Kidney capillary endothelial cell (primary cell): ENCODE measurements at regions not wholly inside any gene's neighbourhood (a gene's known extent, or its start where the extent isn't known, plus 50 kb on each side); places are given as distances from the start of the nearest gene placed in this dataset.

ENCODE experiments used
- DNase-seq: peaks from one replicate; pipeline ENCODE4 v3.0.0-alpha.2; 2018; ENCODE audit warnings: low spot score

- no peak for DNase-seq
These were observed 411.3 kb downstream of the SPRY1 start for GRCh38 chr4:123807866-123808265.

GRCh38 chr4:123809864-123810263 lies 413.3 kb downstream of the SPRY1 start:
- DNase-seq, result no peak

GRCh38 chr4:123812066-123812390 lies 415.4 kb downstream of the SPRY1 start:
- DNase-seq, result no peak

- DNase-seq, result no peak
These were observed 417.3 kb downstream of the SPRY1 start for GRCh38 chr4:123813901-123814300.

GRCh38 chr4:123816462-123816861 lies 419.9 kb downstream of the SPRY1 start:
- no peak for DNase-seq

GRCh38 chr4:123817025-123817688 lies 420.6 kb downstream of the SPRY1 start:
- DNase-seq, result no peak

GRCh38 chr4:123819362-123820035 lies 422.9 kb downstream of the SPRY1 start:
- no peak for DNase-seq

- no peak for DNase-seq
These were observed 425.3 kb downstream of the SPRY1 start for GRCh38 chr4:123821861-123822260.

- no peak for DNase-seq
These were observed 425.8 kb downstream of the SPRY1 start for GRCh38 chr4:123822353-123822752.

- no peak for DNase-seq
These were observed 426.6 kb downstream of the SPRY1 start for GRCh38 chr4:123823244-123823643.

- no peak for DNase-seq
These were observed 427.9 kb downstream of the SPRY1 start for GRCh38 chr4:123824524-123824923.

- no peak for DNase-seq
These were observed 429.1 kb downstream of the SPRY1 start for GRCh38 chr4:123825596-123826291.

GRCh38 chr4:123826896-123827295 lies 430.3 kb downstream of the SPRY1 start:
- no peak for DNase-seq

GRCh38 chr4:123827511-123827910 lies 430.9 kb downstream of the SPRY1 start:
- no peak for DNase-seq

- no peak for DNase-seq
These were observed 434.3 kb downstream of the SPRY1 start for GRCh38 chr4:123830930-123831329.

GRCh38 chr4:123832173-123833026 lies 435.8 kb downstream of the SPRY1 start:
- DNase-seq, result peak; percentile 67

- no peak for DNase-seq
These were observed 436.6 kb downstream of the SPRY1 start for GRCh38 chr4:123833171-123833643.

- no peak for DNase-seq
These were observed 439.4 kb downstream of the SPRY1 start for GRCh38 chr4:123835831-123836590.

GRCh38 chr4:123836851-123837595 lies 440.4 kb downstream of the SPRY1 start:
- DNase-seq, result no peak

- DNase-seq, result no peak
These were observed 441.9 kb downstream of the SPRY1 start for GRCh38 chr4:123838474-123838873.

GRCh38 chr4:123840197-123840596 lies 443.6 kb downstream of the SPRY1 start:
- no peak for DNase-seq
